Liver (tissue), 1 donor: ENCODE measurements at regions not wholly inside any gene's neighbourhood (a gene's known extent, or its start where the extent isn't known, plus 50 kb on each side); places are given as distances from the start of the nearest gene placed in this dataset. TPM values are rescaled to one million over a fixed set of nuclear protein-coding genes. Genes with fewer than 3 reads are reported as not detected.

Experiments
- small RNA-seq: library from RNA; depleted of rRNA; stranded (forward); fragments of <200 nt; gene quantifications from one replicate; pipeline ENCODE3, GENCODE V24; 2014

Small RNA genes in the stretch of these regions (small RNA-seq; reads per million reads assigned to genes)
- gene AL451105.1 = not detected
